HEK293 (cell line): ENCODE measurements at regions not wholly inside any gene's neighbourhood (a gene's known extent, or its start where the extent isn't known, plus 50 kb on each side); places are given as distances from the start of the nearest gene placed in this dataset.
A peak's percentile ranks its signal among the peaks of the same experiment; 100 is the strongest.

Experiments used
- AEBP2 ChIP-seq: fragments of 450-650 bp; formaldehyde crosslinking; IDR thresholded peaks from 2 replicates; pipeline ENCODE4 v1.5.1; 2016; ENCODE audit warnings: missing biosample characterization, missing genetic modification characterization, borderline replicate concordance
- BCL11B ChIP-seq: fragments of 450-650 bp; formaldehyde crosslinking; IDR thresholded peaks from 2 replicates; pipeline ENCODE4 v1.5.1; 2016; ENCODE audit warnings: low read depth, missing biosample characterization, missing genetic modification characterization
- GFI1B ChIP-seq: fragments of 450-650 bp; formaldehyde crosslinking; IDR thresholded peaks from 2 replicates; pipeline ENCODE4 v1.5.1; 2016; ENCODE audit warnings: missing biosample characterization, missing genetic modification characterization
- GLIS2 ChIP-seq: fragments of 450-650 bp; formaldehyde crosslinking; IDR thresholded peaks from 2 replicates; pipeline ENCODE4 v1.5.1; 2016; ENCODE audit warnings: missing biosample characterization, missing genetic modification characterization
- HOXD13 ChIP-seq: sonication (generic); formaldehyde crosslinking; IDR thresholded peaks from 2 replicates; pipeline ENCODE4 v1.8.0; 2022; ENCODE audit warnings: missing genetic modification reagents, borderline replicate concordance
- OSR2 ChIP-seq: fragments of 450-650 bp; formaldehyde crosslinking; IDR thresholded peaks from 2 replicates; pipeline ENCODE4 v1.5.1; 2016; ENCODE audit warnings: missing biosample characterization, missing genetic modification characterization
- SP7 ChIP-seq: fragments of 450-650 bp; formaldehyde crosslinking; IDR thresholded peaks from 2 replicates; pipeline ENCODE4 v1.5.1; 2016; ENCODE audit warnings: missing biosample characterization, missing genetic modification characterization
- TCF7L2 ChIP-seq: IDR thresholded peaks from 2 replicates; pipeline ENCODE4 v1.6.1; 2011; ENCODE audit warnings: low read depth, mild to moderate bottlenecking, inconsistent platforms, low read length, moderate library complexity, borderline replicate concordance
- TSHZ1 ChIP-seq: fragments of 450-650 bp; formaldehyde crosslinking; IDR thresholded peaks from 2 replicates; pipeline ENCODE4 v1.5.1; 2016; ENCODE audit warnings: missing biosample characterization, missing genetic modification characterization, borderline replicate concordance
- ZBTB44 ChIP-seq: fragments of 450-650 bp; IDR thresholded peaks from 2 replicates; pipeline ENCODE4 v1.5.1; 2018; ENCODE audit warnings: missing biosample characterization, mild to moderate bottlenecking, missing genetic modification characterization
- ZNF138 ChIP-seq: fragments of 450-650 bp; formaldehyde crosslinking; IDR thresholded peaks from 2 replicates; pipeline ENCODE4 v1.5.1; 2016; ENCODE audit warnings: missing biosample characterization, missing genetic modification characterization, borderline replicate concordance
- ZNF169 ChIP-seq: fragments of 450-650 bp; formaldehyde crosslinking; IDR thresholded peaks from 2 replicates; pipeline ENCODE4 v1.5.1; 2016; ENCODE audit warnings: missing biosample characterization, missing genetic modification characterization
- ZNF398 ChIP-seq: fragments of 450-650 bp; formaldehyde crosslinking; IDR thresholded peaks from 2 replicates; pipeline ENCODE4 v1.5.1; 2017; ENCODE audit warnings: missing biosample characterization, missing genetic modification characterization
- ZNF514 ChIP-seq: fragments of 450-650 bp; formaldehyde crosslinking; IDR thresholded peaks from 2 replicates; pipeline ENCODE4 v1.5.1; 2016; ENCODE audit warnings: missing biosample characterization, missing genetic modification characterization
- ZNF548 ChIP-seq: fragments of 450-650 bp; formaldehyde crosslinking; IDR thresholded peaks from 2 replicates; pipeline ENCODE4 v1.5.1; 2016; ENCODE audit warnings: missing biosample characterization, missing genetic modification characterization
- ZNF558 ChIP-seq: fragments of 450-650 bp; formaldehyde crosslinking; IDR thresholded peaks from 2 replicates; pipeline ENCODE4 v1.5.1; 2016; ENCODE audit warnings: missing biosample characterization, missing genetic modification characterization
- ZNF561 ChIP-seq: fragments of 450-650 bp; IDR thresholded peaks from 2 replicates; pipeline ENCODE4 v1.5.1; 2018; ENCODE audit warnings: missing biosample characterization, missing genetic modification characterization, borderline replicate concordance
- ZSCAN5A ChIP-seq: fragments of 450-650 bp; formaldehyde crosslinking; IDR thresholded peaks from 2 replicates; pipeline ENCODE4 v1.5.1; 2016; ENCODE audit warnings: missing biosample characterization, missing genetic modification characterization
- TF ChIP-seq, protein P1 (sequence below): fragments of 450-650 bp; formaldehyde crosslinking; IDR thresholded peaks from 2 replicates; pipeline ENCODE4 v1.5.1; 2016; ENCODE audit warnings: missing biosample characterization, missing genetic modification characterization

GRCh38 chr15:39171944-39172368 lies 408.9 kb upstream of the THBS1 start (continued):
- TF ChIP-seq, protein P1, sequence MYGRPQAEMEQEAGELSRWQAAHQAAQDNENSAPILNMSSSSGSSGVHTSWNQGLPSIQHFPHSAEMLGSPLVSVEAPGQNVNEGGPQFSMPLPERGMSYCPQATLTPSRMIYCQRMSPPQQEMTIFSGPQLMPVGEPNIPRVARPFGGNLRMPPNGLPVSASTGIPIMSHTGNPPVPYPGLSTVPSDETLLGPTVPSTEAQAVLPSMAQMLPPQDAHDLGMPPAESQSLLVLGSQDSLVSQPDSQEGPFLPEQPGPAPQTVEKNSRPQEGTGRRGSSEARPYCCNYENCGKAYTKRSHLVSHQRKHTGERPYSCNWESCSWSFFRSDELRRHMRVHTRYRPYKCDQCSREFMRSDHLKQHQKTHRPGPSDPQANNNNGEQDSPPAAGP (tag by site-specific recombination) = no peak
- TF ChIP-seq HOXD13 (CRISPR knock-in tag) (no peak), ZSCAN5A (tag by site-specific recombination) (no peak), SP7 (tag by site-specific recombination) (peak; percentile 40; the same call in 1 of the 2 replicates), ZNF398 (tag by site-specific recombination) (peak; percentile 14; the same call in 1 of the 2 replicates), ZNF548 (tag by site-specific recombination) (no peak), GLIS2 (tag by site-specific recombination) (no peak), BCL11B (no peak), ZNF138 (no peak), TCF7L2 (no peak), TSHZ1 (tag by site-specific recombination) (no peak), ZNF561 (tag by site-specific recombination) (no peak), AEBP2 (tag by site-specific recombination) (no peak), ZNF558 (tag by site-specific recombination) (no peak), ZNF514 (tag by site-specific recombination) (no peak), GFI1B (no peak), ZBTB44 (peak; percentile 43; the same call in 1 of the 2 replicates), OSR2 (tag by site-specific recombination) (no peak), ZNF169 (tag by site-specific recombination) (no peak)
